Upper lobe of right lung (tissue), 1 donor: ENCODE measurements at regions not wholly inside any gene's neighbourhood (a gene's known extent, or its start where the extent isn't known, plus 50 kb on each side); places are given as distances from the start of the nearest gene placed in this dataset.

Experiments used
- ATAC-seq: fragments of 200-7000 bp; cut with Tn5 transposase; one replicate; pipeline ENCODE4 v1.9.1; 2020; ENCODE audit warnings: mild to moderate bottlenecking, moderate library complexity
- DNase-seq: peaks from one replicate; pipeline ENCODE4 v3.0.0-alpha.2; 2020
- H3K27ac ChIP-seq: fragments of 200-600 bp; one replicate; pipeline ENCODE4 v1.8.0; 2022
- H3K27me3 ChIP-seq: fragments of 200-600 bp; one replicate; pipeline ENCODE4 v1.8.0; 2022; ENCODE audit warnings: mild to moderate bottlenecking
- H3K36me3 ChIP-seq: fragments of 200-600 bp; one replicate; pipeline ENCODE4 v1.8.0; 2022
- H3K4me1 ChIP-seq: fragments of 200-600 bp; one replicate; pipeline ENCODE4 v1.8.0; 2022
- H3K4me3 ChIP-seq: fragments of 200-600 bp; one replicate; pipeline ENCODE4 v1.8.0; 2022; ENCODE audit warnings: mild to moderate bottlenecking
- H3K9me3 ChIP-seq: fragments of 200-600 bp; one replicate; pipeline ENCODE4 v1.8.0; 2022
- intact Hi-C: fragments of 100-400 bp; cut with DNase I; formaldehyde crosslinking; loops from one replicate; pipeline ENCODE4 v1.11.0; 2022
- TF ChIP-seq, protein P1 (sequence below): fragments of 200-600 bp; IDR thresholded peaks from one replicate; pipeline ENCODE4 v1.8.0; 2022; ENCODE audit warnings: antibody characterized with exemption
- donor health status: DM: no; HTN: yes; CAD: no; lungs with severe emphysema.

DNA sequence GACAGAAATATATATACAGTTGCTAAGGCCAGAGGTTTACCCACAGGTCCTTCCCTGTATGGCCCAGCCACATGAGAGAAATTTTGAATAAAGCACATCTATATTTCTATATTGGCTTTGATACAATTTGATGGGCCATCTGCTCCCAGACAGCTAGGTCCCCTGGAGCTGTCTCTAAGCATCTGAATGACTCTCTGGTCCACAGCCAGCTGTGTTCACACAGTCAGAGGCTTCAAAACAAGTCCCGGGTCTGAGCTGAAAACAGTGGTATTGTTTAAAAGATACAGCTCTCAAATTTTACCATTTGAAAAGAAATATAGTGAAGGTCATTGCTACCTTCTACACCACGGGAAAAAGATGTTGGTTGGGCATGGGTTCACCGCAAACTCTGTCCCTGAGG, 161.1 kb downstream of the SLC35B3 start:
- intact Hi-C loops: no loop called here
- Histone ChIP-seq H3K27ac (no peak overlapping the region), H3K27me3 (no peaks in the 10 kb centered on the region), H3K4me3 (no peak overlapping the region), H3K9me3 (no peaks in the 10 kb centered on the region), H3K4me1 (no peaks in the 10 kb centered on the region), H3K36me3 (no peaks in the 10 kb centered on the region)
- TF ChIP-seq, protein P1, sequence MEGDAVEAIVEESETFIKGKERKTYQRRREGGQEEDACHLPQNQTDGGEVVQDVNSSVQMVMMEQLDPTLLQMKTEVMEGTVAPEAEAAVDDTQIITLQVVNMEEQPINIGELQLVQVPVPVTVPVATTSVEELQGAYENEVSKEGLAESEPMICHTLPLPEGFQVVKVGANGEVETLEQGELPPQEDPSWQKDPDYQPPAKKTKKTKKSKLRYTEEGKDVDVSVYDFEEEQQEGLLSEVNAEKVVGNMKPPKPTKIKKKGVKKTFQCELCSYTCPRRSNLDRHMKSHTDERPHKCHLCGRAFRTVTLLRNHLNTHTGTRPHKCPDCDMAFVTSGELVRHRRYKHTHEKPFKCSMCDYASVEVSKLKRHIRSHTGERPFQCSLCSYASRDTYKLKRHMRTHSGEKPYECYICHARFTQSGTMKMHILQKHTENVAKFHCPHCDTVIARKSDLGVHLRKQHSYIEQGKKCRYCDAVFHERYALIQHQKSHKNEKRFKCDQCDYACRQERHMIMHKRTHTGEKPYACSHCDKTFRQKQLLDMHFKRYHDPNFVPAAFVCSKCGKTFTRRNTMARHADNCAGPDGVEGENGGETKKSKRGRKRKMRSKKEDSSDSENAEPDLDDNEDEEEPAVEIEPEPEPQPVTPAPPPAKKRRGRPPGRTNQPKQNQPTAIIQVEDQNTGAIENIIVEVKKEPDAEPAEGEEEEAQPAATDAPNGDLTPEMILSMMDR: no peak
- ATAC-seq: no peak
- DNase-seq: no peak

- TF ChIP-seq, protein P1: no peak
- no peak overlapping the region for H3K4me3 ChIP-seq
- no peaks in the 10 kb centered on the region for H3K9me3 ChIP-seq
- ATAC-seq (no peak), DNase-seq (no peak)
- H3K27me3 ChIP-seq: no peaks in the 10 kb centered on the region
- no peak overlapping the region for H3K27ac ChIP-seq
- no peaks in the 10 kb centered on the region for H3K36me3 ChIP-seq
- no peaks in the 10 kb centered on the region for H3K4me1 ChIP-seq
- intact Hi-C loops: no loop called here
These were observed 165.4 kb downstream of the SLC35B3 start for GRCh38 chr6:8269872-8270454.

GRCh38 chr6:8269094-8269493, 166.3 kb downstream of the SLC35B3 start:
- Histone ChIP-seq H3K9me3 (no peaks in the 10 kb centered on the region), H3K36me3 (no peaks in the 10 kb centered on the region), H3K27me3 (no peaks in the 10 kb centered on the region), H3K4me3 (no peak overlapping the region), H3K4me1 (no peaks in the 10 kb centered on the region), H3K27ac (no peak overlapping the region)
- TF ChIP-seq, protein P1: no peak
- intact Hi-C loops: no loop called here
- ATAC-seq (no peak), DNase-seq (no peak)

DNA sequence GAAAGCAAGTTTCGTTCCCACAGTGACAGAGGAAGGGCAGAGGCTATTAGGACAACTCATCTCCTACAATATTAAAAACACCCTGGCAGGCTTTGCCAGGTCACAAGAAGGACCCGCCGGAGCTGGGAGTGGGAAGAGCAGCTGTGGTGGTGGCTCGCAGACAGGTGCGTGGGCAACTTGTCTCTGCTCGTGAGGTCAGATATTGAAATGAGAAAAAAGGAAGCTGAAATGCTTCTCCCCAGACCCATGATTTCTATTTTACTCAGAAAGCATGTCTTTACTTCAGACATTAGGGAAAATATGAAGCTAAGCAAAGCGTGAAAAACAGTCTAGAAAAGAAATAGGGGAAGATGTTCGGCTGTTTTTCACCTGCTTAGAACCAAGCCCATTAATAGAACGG, 166.3 kb upstream of the EEF1E1 start:
- intact Hi-C loops: no loop called here
- Histone ChIP-seq H3K4me3 (no peak overlapping the region), H3K27ac (no peak overlapping the region), H3K9me3 (no peaks in the 10 kb centered on the region), H3K4me1 (no peaks in the 10 kb centered on the region), H3K36me3 (no peaks in the 10 kb centered on the region), H3K27me3 (no peaks in the 10 kb centered on the region)
- TF ChIP-seq, protein P1: no peak
- ATAC-seq (no peak), DNase-seq (no peak)

DNA sequence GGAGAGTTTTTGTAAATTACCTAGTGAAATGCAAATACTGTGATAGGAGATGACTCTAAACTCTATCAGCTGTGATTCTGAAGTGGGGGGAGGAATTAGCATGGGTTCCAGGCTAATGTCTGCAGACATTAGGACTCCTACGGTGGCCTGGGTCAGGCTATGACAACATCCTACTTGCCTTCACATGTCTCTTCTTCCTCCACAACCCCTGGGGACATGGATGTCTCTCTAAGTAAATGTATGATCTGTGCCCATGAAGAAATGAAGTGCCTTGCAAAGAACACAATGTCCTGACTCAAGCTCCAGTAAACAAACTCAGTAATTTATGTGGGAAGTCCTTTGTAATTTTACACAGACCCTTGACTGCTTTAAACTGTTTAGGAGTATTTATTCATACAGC, 165.8 kb upstream of the EEF1E1 start:
- ATAC-seq: no peak

More for the DNA sequence above, 165.8 kb upstream of the EEF1E1 start:
- no peak overlapping the region for H3K4me3 ChIP-seq
- no peaks in the 10 kb centered on the region for H3K27me3 ChIP-seq
- H3K27ac ChIP-seq: no peak overlapping the region
- no peaks in the 10 kb centered on the region for H3K9me3 ChIP-seq
- H3K36me3 ChIP-seq: no peaks in the 10 kb centered on the region
- intact Hi-C loops: no loop called here
- no peak for DNase-seq
- TF ChIP-seq, protein P1: no peak
- no peaks in the 10 kb centered on the region for H3K4me1 ChIP-seq
